Stimulated activated CD4-positive, alpha-beta T cell treated with anti-CD3 and anti-CD28 coated beads, Interleukin-1b, Interleukin-23, amount 100 ng/mL, for 48 hours (primary cell): ENCODE measurements at regions not wholly inside any gene's neighbourhood (a gene's known extent, or its start where the extent isn't known, plus 50 kb on each side); places are given as distances from the start of the nearest gene placed in this dataset.
"Not testable (repeated sequence)": the region's sequence is repeated elsewhere in the genome, so short reads cannot be mapped to it uniquely, and the experiment has no call there.

Source experiments
- DNase-seq: peaks from one replicate; pipeline ENCODE4 v3.0.0-alpha.2; 2020

DNA sequence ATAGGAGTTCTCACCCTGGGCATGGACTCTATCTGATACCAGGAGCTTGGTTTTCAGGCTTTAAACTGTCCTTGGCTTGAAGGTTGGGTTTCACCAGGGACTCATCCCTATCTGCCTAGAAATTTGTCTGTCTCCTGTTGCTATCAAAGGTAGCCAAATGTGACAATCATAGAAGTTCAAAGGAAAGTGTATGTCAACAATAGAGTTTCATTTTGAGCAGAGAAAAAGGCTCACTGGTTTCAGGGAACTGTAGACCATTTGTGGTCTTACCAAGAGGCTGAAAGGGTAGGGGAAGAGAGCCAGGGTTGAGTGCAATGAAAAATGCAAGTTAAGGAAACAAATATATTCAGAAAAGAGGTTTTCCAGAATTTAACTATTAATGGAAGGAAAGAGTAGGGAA is 966.8 kb upstream of the CITED2 start:
- DNase-seq, result no peak

- DNase-seq, result no peak
These were observed 966.3 kb upstream of the CITED2 start for GRCh38 chr6:140340795-140341194.

DNA sequence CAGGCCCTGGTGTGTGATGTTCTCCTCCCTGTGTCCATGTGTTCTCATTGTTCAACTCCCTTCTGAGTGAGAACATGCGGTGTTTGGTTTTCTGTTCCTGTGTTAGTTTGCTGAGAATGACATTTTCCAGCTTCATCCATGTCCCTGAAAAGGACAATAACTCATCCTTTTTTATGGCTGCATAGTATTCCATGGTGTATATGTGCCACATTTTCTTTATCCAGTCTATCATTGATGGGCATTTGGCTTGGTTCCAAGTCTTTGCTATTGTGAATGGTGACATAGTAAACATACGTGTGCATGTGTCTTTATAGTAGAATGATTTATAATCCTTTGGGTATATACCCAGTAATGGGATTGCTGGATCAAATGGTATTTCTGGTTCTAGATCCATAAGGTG is 964.6 kb upstream of the CITED2 start:
- not testable (repeated sequence) for DNase-seq

GRCh38 chr6:140321891-140322290 is 947.4 kb upstream of the CITED2 start:
- DNase-seq, result no peak

- DNase-seq, result no peak
These were observed 945.9 kb upstream of the CITED2 start for GRCh38 chr6:140320081-140321080.

GRCh38 chr6:140319209-140319608 is 944.8 kb upstream of the CITED2 start:
- no peak for DNase-seq

GRCh38 chr6:140318408-140318807 is 944.0 kb upstream of the CITED2 start:
- no peak for DNase-seq

DNA sequence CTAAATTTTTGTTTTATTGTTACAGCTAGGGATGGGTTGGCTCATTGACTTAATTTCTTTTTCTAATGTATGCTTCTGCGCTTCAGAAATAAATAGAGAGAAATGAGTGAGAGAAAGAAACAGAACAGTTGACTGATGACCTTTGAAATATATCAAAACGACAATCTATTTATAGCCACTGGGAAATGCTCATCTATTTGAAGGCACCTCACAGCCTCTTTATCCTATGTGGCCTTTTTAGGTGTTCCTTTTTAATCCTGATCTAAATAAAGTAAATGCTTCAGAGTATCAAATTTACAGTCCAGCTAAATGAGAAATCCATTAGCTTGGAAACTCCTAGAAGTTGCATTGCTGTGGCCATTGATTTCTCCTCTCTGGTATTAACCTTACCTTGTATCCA is 943.5 kb upstream of the CITED2 start:
- DNase-seq, result no peak

- no peak for DNase-seq
These were observed 942.5 kb upstream of the CITED2 start for GRCh38 chr6:140316966-140317365.

DNA sequence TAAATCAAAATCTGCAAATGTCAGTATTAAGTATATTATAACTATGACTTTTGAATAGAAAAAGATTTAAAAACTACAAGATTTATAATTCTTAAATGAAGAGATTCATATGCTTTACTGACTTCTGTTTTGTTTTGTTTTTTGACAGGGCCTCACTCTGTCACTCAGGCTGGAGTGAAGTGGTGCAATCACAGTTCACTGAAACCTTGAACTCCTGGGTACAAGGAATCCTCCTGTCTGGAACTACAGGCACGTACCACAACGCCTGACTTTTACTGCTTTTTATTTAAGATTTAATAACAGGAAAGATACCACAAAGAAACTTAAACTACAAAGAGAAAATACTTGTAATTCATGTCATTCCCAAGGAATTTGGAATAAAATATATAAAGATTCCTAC is 940.2 kb upstream of the CITED2 start:
- DNase-seq, result no peak

DNA sequence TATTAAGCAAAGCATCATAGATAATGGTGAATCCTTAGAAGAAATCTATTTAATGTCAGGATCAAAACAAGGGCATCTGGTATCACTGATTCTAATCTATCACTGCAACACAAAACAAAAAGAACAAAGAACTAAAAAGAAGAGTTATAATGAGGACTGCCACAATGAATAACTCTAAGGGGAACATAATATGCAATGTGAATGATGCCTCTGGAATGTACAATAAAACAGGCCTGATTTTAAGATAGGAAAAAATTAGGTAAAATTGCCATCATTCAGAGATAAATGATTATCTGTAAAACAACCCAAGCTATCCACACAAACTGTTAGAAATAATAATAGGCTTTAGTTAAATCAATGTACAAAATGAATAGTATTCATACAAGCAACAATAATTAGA is 936.7 kb upstream of the CITED2 start:
- no peak for DNase-seq

- DNase-seq, result no peak
These were observed 928.9 kb upstream of the CITED2 start for GRCh38 chr6:140303218-140303949.

DNA sequence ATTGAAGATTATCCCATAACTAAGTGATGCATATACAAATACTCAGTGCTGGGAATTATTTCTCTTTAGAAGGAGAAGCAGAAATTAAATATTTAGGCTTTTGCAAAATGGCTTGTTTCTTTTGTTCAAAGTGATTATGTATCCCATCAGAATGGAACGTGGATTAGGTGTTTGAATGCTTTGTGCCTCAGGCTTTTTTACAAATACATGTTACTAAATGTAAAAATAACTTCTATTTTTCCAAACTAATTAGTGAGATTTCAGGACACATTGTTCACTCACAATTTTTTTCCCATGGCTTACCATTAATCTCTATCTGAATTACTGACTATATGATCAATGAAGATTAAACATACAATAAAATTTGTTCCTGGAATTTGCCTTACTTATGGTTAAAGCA is 925.9 kb upstream of the CITED2 start:
- no peak for DNase-seq

- DNase-seq, result no peak
These were observed 914.7 kb upstream of the CITED2 start for GRCh38 chr6:140289186-140289585.

GRCh38 chr6:140285998-140286690 is 911.7 kb upstream of the CITED2 start:
- DNase-seq, result no peak

DNA sequence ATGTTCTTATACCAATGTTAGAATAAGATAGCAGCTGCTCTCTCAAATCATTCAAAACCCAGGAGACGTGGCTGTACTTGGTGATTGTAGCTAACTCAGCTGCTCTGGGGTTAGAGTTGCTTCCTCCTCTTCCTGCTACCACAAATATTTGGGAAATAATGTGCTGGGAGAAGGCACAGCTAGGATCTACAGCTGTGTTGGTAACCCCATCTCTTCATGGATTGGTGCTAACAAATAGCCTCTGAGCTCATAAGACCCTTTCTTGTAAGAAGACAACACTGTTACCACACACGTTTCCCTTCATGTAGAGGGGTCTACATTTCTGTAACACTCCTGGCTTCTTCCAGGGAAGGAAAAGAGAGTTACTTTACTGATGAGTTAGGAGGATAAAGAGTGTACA is 911.0 kb upstream of the CITED2 start:
- DNase-seq, result no peak

DNA sequence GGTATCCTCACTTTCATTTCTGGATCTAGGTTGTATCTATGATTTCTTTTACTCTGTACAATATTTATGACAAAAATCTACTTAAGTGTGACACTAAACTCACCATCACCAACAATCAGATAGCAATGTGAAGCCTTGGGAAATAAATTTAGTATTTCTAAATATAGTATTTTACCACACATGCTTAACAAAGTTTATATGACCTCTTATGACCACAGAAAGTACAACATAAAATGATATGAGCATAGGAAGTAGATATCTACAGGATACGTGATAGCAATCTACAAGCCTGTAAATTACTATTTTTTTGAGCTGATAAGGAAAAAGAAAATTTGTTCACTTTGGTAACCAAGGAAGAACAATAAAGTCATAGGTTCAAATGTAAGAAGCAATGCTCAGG is 910.4 kb upstream of the CITED2 start:
- DNase-seq, result no peak

DNA sequence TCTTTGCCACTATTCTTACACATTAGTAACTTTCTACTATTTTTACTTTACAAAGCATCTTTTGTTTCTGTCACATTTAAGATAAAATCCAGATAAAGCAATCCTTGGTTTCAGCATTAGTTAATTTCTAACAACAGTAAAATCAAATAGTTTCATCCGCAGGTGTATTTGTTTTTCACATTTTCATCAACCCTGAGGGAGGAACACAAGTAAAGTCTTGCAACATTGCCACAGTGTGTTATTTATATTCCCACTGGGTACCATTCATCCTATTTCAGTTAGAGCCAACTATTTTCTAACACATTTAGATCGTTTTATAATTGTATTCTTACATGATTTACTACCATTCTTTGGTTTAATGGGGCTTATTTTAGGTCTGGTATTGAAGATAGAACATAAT is 908.7 kb upstream of the CITED2 start:
- DNase-seq, result no peak

DNA sequence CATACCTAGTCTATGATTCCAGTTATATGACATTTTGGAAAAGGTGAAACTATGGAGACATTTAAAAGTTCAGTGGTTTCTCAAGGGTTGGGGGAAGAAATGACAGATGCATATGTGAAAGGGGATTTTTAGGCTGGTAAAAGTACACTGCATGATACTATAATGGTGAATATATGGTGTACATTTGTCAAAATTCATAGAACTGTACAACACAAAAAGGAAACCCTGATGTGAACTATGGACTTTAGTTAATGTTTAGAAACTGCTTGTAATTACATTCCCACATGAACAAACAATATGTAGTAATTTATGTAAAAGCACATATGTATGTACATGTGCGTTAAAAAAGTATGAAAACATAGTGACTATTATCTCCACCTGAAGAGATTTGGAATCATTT is 907.3 kb upstream of the CITED2 start:
- DNase-seq, result no peak

GRCh38 chr6:140281236-140281635 is 906.8 kb upstream of the CITED2 start:
- DNase-seq, result no peak

DNA sequence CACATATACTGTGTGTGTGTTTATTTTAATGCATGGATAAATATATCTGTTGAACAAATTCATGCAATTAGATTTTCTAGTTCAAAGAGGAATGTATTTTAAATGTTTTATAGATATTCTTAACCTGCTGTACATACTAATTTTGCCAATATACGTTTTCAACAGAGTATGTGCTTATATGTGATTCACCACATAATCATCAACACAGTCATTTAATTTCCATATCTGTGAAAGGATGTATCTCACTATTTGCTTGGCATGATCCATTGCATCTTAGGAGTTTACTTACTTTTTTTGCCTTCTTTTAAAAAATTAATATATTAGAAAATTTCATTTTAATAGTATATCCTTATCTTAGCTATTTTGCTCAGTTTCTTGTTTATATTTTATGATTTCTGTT is 902.3 kb upstream of the CITED2 start:
- no peak for DNase-seq

- DNase-seq, result no peak
These were observed 901.7 kb upstream of the CITED2 start for GRCh38 chr6:140276133-140276532.

DNA sequence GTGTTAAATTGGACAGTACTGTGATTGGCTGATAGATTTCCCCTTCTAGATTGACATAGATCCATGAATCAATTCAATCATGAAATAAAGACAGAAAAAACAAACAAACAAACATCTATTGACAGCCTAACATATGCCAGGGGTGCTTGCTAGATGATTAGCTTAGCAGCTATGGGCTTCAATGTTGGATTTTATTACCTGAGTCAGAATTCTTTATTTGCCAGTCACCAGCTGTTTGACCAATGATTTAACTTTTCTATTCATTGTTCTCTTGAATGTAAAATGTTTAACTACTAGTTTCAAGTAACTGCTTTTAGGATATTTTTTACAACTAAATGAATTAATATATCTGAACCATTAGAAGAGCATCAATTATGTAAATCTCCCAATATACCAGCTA is 901.3 kb upstream of the CITED2 start:
- DNase-seq, result no peak

DNA sequence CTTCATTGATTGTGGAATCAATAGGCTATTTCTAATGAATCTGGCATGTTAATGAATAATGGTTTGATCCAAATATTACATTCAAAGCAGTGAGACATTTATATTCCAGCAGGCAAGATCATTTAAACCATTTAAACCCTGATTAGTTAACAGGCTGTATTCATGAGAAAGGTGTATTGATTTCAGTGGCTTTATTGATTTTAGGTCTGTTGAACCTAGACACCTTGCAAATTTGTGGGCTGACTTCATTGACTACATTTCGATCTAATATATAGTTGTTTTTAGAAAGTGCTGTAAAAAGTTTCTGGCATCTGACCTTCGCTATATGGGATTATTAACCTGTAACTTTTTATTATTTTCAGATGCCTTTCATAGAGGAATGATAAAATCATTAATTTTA is 900.1 kb upstream of the CITED2 start:
- no peak for DNase-seq
